ENCODE measurements at regions not wholly inside any gene's neighbourhood (a gene's known extent, or its start where the extent isn't known, plus 50 kb on each side); places are given as distances from the start of the nearest gene placed in this dataset.

DNA sequence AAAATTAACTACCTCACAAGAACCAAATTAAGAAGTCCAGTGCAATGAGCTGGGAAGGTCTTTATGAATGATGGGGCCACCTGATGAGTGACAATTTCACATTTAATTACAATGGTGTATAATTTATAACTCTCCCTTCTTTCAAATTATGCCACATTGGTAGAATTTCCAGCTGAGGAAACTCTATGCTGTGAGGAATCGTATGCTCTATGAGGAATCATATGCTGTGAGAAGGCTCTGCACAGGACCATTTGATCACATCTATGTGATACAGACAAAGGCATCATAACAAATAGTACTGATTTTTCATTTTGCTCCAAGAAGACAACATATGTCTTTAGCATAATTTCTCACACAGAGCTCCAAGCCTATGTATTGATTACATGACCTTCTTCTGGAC lies 69.3 kb downstream of the PDHA2 start:
- no peak for TF ChIP-seq POLR2A (IDR thresholded peaks at IDR 0.05; ENCODE audit: low read depth, low read length)
- no peak for TF ChIP-seq POLR2AphosphoS5 (IDR thresholded peaks at IDR 0.05; ENCODE audit: low read depth, low read length)
